Forelimb muscle (tissue), 1 donor: ENCODE measurements at regions not wholly inside any gene's neighbourhood (a gene's known extent, or its start where the extent isn't known, plus 50 kb on each side); places are given as distances from the start of the nearest gene placed in this dataset.

Experiments used
- DNase-seq: peaks from one replicate; pipeline ENCODE4 v3.0.0-alpha.2; 2013; ENCODE audit warnings: low read depth

DNA sequence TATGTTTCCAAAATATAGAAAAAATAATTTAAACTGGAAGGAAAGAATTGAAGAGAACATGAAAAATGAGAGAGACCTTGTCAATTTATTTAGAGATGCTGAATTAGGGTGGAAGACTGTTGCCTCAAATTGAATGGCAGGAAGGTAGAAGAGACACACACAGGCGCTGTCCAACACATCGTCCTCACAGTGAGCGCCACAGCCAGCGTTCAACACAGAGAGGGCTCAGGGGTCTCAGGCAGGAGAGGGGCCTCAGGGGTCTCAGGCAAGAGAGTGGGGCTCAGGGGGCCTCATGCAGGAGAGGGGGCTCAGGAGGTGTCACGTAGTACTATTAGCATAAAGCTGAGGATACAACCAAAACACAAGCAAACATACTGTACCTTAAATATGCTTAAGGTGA lies 65.7 kb downstream of the TMEM18 start:
- DNase-seq = no peak

DNA sequence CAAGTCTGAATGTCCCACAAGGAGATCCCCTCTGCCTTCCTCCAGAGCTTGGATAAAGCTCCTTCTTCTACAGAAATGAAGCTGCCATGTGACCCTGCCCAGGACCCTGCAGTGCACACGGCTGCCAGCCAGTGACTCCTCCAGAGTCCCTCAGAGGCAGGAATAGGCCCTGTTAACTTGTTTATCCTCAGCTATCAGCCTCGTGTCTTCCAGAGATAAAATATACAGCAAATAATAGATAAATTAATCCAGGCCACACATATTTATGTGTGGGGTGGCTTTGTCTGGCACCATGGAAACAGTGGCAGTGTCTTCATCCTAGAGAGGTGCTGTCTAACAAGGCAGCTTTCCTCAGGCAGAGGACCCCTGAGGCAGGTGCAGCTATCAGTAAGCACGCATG lies 66.7 kb downstream of the TMEM18 start:
- DNase-seq = no peak

DNA sequence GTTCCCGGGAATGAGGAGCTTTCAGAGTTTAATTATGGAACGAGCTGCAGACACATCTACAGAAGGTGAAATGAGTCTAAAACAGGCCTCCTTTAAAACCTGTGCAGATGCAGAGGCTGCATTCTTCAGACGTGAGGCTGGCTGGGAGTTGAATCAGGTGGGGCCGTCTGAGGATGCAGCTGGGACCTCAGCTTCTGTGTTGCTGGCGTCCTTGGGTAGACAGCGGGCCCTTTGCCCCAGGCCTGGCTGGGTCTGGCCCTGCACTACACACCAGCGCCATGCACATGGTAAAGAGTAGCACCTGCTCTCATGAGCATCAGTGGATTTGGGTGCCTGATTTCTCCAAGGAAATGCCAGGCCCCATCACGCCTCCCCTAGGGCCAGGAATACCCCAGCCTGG lies 67.3 kb downstream of the TMEM18 start:
- no peak for DNase-seq

DNA sequence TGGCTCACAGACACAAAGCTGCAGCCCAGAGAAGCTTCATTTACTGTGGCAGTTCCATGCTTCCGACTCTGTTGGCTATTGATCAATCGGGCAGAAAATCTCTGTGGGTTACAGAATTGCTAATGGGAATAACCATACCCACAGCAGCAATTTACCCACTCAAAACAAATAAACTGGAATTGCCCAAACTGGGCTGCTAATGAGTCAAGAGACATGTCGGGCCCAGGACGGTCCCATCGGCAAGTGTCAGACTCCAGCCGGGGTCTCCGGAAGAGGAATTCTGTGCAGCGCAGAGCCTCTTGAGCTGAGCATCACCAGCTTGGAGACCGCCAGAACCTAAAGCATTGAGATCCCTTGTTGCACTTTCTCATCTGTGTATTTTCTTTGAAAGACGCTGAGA lies 67.8 kb downstream of the TMEM18 start:
- no peak for DNase-seq

DNA sequence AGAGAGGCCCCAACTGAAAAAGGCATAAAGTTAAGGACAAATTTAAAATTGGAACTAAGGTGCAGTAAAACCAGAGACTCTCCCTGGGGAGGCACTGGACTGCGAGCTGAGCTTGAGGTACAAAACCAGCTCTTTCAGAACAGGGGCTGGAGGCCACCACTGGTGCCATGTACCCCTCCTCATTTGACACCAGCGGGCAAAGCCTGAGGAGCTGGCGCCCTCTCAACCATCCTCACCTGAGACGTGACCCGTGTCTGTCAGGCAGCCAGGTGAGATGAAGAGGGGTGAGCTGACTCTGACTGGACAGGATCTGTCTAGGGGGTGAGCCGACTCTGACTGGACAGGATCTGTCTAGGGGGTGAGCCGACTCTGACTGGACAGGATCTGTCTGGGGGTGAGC lies 68.5 kb downstream of the TMEM18 start:
- DNase-seq = no peak

DNA sequence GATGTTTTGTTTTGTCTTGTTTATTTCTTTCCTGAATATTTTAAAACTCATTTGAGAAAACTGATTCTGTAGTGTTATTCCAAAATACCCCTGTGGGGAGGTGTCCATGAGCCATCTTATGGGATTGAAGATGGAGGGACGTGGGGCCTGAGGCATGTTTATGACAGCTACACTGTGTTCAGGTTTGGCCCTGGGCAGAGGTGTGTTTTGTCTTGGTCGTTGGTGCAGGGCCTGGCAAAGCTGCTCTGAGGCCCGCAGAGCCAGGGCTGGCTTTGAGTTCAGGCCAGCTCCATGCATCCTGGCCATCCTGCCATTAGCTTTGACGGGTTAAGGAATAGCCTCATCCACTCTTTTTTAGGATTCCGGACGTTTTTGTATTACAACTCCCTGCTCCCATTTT lies 68.9 kb downstream of the TMEM18 start:
- DNase-seq = no peak

DNA sequence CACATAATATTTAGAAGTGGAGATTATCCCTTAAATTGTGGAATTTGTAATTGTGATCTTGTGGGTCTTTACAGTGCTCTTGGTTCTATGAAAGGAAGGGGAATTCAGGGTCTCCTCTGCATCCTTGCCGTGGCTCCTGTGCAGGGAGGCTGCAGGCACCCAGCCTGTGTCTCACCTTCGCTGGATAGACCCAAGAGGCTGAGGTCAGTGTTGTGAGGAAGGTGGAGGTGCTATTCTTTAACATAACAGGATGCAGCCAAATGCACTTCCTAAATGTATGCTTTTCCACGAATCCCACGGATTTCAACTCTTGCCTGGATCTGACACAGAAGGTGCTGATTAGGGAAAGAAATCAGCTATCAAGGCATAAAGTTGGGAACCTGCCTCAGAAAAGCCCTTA lies 69.5 kb downstream of the TMEM18 start:
- no peak for DNase-seq

DNA sequence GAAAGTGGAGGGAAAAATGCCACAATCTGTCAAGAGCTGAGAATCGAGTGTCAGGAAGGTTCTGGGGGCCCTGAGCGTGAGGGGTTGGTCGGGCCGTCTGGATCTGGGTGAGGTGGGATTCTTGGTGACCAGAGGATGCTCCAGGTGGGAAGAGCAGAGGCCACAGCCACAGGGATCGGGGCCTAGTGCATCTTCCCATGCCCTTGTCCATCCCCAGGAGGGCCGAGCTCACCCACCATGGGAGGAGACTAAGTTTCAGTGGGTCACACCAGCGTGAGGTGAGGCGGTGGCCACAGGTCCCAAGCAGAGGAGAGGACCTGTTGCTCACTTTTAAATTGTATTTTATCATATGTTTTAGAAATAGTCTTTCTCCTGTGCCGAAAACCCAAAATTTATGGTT lies 70.0 kb downstream of the TMEM18 start:
- DNase-seq = no peak

DNA sequence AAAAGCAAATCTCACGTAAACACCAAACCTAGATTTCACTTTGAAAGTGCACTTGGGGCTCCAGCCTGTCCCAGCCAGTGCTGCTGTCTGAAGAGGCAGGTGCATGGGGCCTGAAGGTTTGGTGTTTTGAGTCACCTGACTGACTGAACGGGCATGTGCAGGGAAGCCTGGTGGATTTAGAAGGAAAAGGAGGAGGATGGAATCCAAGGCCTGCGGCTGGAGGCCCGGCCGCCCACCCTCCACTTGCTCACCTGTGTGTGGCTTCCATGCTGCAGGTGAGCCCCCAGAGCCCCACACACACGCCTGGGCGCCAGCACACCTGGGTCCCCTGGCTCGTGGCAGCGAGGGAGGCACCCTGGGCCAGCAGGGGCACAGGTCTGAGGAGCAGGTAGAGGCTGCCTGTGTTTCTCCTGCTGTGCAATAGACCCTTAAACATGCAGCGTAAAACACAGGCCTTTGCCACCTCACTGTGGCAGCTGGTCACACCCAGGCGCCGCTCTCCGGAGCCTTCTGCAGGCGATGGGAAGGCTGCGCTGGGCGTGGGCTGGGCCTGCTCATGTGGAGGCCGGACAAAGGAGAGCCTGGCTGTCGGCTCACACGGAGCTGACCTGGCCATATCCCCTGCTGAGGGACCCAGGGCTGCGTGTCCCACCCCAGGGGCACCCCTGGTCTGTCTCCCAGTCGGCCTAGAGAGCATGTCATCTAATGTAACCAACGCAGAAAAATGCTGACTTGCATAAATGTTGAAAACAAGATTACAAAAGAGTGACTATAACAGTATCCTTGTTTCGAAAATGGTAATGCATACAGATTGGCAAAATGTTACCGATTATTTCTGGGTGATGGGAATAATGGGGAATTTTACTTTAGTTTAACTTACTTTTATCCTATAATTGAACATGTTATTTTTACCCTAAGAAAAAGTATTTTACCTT lies 71.3 kb downstream of the TMEM18 start:
- DNase-seq = no peak

DNA sequence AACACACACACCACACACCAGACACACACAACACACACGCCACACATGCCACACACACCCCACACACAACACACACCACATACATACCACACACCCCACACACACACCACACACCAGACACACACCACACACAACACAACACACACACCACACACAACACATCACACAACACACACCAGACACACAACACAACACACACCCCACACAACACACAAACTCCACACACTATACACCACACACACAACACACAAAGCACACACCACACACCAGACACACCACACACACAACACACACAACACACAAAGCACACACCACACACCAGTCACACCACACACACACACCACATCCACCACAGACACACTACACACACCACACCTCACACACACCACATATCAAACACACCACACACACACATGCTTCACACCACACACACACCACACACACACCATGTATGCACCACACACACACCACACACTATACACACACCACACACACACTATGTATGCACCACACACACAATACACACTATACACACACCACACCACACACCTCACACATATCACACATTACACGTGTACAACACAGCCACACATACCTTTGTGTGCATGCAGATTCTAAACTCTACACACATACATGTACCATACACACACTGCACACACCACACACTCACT lies 72.2 kb downstream of the TMEM18 start:
- no peak for DNase-seq

DNA sequence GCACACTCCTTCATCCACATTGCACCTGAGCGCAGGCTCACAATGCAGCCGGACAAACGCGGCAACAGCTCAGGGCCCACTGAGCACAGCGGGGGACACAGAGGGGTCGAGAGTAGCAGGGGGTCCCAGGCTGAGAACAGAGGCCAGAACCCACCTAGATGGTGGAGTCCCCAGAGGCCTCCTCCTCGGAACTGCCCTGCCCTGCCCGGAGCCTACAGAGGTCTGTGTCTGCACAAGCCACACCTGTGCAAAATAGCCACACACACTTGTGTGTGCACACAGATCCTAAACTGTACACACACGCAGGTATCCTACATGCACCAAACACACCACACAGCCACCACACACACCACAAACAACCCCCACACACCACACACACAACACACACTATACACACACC lies 72.8 kb downstream of the TMEM18 start:
- DNase-seq = no peak

DNA sequence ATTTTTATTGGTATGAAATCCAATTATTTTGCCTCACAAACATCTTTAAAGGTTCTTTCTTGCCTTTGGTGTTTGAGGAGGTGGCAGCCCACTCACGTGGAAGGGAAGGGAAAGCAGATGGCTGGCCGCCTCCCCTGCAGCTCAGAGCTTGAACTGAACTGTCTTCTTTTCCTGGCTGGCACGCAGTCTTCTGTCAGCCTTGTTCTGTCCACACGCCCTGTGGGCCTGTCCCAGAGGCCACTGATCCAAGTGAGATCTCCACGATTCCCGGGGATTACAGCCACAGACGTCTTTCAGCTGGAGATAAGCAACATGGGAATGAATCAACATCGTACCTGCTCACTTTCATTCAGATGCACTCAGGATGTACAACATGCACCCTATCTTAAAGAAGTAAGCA lies 73.3 kb downstream of the TMEM18 start:
- DNase-seq = no peak

DNA sequence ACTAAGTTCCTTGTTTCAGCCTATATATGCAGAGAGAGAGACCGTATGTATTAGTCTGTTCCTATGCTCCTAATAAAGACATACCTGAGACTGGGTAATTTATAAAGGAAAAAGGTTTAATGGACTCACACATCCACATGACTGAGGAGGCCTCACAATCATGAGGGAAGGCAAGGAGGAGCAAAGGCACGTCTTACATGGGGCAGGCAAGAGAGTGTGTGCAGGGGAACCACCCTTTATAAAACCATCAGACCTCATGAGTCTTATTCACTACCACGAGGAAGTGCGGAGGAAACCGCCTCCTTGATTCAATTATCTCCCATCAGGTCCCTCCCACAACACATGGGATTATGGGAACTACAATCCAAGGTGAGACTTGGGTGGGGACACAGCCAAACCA lies 73.8 kb downstream of the TMEM18 start:
- no peak for DNase-seq

DNA sequence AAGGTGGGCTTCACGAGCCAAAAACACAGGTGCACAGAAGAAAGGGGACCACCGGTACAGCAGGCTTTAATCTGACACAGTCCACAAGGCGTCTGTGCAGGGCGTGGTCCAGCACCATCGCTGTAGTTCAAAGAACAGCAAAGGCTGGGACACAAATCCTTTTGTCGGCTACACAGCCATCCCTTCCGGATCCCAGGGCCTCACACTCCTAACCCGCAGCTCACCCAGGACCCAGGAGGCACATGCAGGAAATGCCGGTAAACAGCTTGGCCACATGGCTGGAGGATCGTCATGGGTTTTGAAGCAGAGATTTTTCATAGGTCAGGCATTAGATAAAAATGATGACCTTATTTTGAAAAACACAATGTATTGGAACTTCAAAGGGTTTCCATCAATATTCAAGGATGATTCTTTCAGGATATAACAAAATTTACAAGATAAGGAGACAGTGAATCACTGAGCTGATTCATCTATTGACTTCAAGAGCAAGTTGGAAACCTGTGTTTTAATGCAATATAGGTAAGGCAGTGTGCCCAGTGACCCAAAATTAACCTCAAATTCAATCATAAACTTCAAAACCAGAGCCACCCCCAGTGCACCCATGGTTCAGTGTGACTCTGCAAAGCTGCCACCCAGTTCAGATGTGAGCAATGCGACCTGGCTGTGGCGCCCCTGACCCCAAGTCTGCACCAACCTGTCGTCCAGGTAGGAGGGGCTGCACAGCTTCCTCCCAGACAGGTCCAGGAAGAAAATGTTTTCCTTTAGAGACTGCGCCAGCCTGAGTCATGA lies 74.4 kb downstream of the TMEM18 start:
- no peak for DNase-seq

DNA sequence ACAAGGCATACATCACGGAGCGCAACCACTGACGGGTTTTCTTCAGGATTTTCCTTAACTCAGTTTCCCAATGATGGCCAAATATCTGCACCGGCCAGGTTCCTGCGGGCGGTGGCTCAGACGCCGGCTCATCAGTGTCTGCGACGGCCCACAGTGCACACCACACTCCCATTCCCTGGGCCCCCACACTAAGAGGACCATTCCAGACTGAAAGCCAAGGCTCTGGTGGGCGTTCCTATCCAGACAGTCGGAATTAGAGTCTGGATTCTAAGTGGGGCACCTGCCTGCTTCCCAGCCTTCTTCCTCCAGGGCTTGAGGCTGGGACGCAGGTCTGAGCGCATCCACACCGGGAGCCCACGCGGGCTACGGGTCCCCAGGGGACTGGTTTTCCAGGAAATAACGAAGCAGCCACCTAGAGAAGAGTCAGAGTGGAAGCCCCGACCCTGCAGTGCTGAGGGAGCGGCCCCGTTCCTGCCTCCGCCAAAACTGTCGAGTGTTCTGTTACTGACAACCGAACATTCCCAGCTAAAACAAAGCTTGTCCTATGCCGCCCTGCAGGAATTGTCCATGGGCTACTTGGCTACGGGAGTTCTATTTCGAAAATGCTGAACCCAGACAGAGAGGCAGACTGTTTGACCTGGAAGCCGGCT lies 75.3 kb downstream of the TMEM18 start:
- no peak for DNase-seq

DNA sequence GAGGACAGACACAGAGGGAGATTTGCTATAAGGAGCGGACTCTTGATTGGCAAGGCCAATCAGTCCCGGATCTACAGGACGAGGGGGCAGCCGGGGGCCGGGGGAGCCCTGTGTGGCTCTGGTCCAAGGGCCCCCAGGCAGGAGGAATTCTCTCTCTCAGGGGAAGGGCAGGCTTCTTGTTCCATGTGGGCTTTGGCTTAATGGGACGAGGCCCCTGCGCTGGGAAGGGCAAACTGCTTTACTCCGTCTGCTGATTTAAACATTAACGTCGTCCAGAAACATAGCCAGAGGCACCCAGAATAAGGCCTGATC lies 75.9 kb downstream of the TMEM18 start:
- DNase-seq = no peak

DNA sequence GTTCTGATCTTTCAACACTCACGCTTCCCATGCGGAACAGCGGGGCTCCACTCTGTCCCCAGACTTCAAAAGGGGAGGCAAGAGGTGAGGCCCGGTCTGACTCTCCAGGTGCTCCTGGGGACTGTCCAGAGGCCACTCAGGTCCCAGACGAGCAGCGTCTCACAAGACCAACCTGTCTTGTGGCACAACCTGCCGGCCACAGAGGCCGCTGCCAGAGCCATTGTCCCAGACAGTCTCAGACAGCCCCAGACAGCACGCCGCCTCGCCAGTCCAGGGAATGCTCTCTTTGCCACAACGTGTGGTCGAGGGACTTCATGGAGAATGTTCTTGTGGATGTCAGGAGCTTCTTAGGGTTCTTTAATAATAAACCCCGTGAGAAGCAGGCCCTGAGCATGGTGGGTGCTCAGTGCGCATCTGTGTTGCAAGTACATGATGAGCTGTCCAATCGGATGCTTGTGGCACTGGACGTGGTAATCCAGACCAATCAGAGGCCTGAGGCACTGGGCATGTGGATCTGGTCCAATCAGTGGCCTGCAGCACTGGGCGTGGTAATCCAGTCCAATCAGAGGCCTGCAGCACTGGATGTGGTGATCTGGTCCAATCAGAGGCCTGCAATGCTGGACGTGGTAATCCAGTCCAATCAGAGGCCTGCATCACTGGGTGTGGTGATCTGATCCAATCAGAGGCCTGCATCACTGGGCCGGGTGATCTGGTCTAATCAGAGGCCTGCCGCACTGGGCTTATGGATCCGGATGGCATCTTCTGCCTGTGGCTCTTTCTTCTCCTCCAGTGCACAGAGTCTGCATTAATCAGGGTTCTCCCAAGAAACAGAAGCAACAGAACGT lies 76.4 kb downstream of the TMEM18 start:
- DNase-seq = no peak

DNA sequence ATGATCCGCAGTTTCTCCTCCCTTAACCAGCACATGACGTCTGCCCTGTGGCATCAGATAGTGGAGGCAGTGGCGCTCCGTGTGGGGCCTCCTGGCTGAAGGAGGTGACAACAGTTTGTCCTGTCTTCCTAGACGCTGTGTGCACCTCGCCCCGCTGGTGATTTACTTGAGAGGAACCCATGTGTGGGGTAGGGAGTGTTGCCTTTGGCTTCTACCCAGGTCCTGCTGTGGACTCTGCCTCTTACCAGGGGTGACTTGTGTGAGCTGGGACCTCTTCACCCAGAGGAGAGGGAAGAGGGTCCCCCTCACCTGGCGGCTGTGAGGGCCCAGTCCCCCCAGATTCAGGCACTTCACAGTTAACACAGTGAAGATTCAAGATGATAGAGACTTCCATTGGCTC lies 77.6 kb downstream of the TMEM18 start:
- DNase-seq = no peak

DNA sequence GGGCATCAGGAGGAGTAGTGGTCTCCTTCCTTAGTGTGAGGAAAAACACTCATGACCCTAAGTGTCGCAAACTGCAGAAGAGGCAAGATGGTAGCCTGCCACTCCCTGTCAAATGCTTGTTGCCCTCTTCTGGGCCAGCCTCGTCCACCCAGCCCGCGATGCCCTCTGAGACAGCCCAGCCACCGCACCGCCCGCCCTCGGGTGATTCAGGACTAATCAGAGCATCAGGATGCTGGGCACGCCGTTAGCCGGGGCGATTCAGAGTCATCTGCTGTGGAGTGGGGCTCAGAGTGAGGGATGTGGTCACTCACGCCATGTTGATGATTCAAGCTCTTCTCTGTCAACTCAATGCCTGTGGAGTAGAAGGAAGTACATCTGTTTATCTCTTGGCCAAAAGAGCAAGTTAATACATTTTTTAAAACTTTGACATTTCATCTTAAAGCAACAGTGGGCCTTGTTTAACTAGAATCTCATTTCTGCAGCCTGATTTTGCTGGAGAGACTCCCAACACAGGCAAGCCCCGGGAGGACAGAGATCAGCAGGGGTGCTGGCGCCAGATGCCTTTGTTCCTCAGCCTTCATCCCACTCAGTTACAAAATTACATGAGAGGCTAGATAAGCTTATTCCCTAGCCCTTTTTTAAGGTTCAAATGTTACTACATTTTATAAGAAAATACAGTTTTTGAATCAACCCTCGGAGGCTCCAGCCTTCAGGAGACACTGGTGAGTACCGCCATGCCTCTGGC lies 79.0 kb downstream of the TMEM18 start:
- no peak for DNase-seq

DNA sequence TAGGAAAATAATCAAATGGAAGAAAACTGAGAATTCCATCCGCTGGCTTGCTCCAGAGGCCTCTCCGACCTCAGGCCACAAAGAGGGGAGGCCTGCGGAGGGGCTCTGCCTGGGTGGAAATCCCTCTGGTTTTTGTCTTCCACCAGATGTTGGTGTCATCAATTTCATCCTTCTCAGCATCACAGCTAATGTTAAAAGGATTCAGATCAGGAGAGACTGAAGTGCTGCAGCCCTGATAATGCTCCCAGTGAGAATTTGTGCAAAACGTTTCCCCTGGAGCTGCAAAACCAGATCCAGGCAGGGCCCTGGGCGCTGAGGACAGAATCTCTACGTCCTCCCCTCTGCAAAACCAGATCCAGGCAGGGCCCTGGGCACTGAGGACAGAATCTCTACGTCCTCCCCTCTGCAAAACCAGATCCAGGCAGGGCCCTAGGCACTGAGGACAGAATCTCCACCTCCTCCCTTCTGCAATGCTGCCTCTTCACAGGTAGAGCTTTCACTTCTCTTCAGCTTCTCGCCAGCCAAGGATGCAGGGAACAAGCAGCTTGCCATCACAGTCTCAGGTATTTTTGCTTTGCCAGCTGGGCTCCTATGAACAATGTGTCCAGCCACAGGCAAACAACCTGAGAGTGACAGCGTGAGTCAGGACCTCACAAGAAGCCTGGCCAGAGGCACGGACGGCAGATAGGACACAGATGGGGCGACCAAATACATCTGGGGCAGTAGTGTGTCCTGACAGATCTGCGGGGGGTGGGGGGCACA lies 81.2 kb downstream of the TMEM18 start:
- no peak for DNase-seq
